GM12878 (cell line): ENCODE measurements at regions not wholly inside any gene's neighbourhood (a gene's known extent, or its start where the extent isn't known, plus 50 kb on each side); places are given as distances from the start of the nearest gene placed in this dataset.
"Not testable (repeated sequence)": the region's sequence is repeated elsewhere in the genome, so short reads cannot be mapped to it uniquely, and the experiment has no call there.

Source experiments
- ATAC-seq: fragments of 200-7000 bp; cut with Tn5 transposase; 3 replicates; pipeline ENCODE4 v1.9.1; 2020; ENCODE audit warnings: mild to moderate bottlenecking, moderate library complexity
- BruUV-seq: library from RNA; stranded (reverse); fragments of 400-500 nt; replicated peaks from 2 replicates; lab custom pipeline; 2021; lab: Mats Ljungman, UMichigan
- CTCF ChIA-PET: fragments of 300-600 bp; sonication (Branson Sonifier 250); formaldehyde crosslinking; extraction: SDS; loops from one replicate; lab custom pipeline; 2021; ENCODE audit warnings: inconsistent platforms; lab: Yijun Ruan, JAX
- POLR2A ChIA-PET: fragments of 350-600 bp; formaldehyde crosslinking; extraction: SDS; loops from one replicate; lab custom pipeline; 2021; ENCODE audit warnings: inconsistent platforms; lab: Charles Lee
- RAD21 ChIA-PET: fragments of 300-600 bp; sonication (Branson Sonifier 250); formaldehyde crosslinking; loops from one replicate; lab custom pipeline; 2023; ENCODE audit warnings: antibody characterized with exemption; ENCODE audit not compliant: unreplicated experiment; lab: Charles Lee
- SMC1A ChIA-PET: fragments of 300-600 bp; sonication (Branson Sonifier 250); formaldehyde crosslinking; loops from one replicate; lab custom pipeline; 2023; ENCODE audit not compliant: unreplicated experiment, uncharacterized antibody; lab: Charles Lee
- DNase-seq: peaks from one replicate; pipeline ENCODE4 v3.0.0-alpha.2; 2011; ENCODE audit warnings: low read depth, low spot score
- FAIRE-seq: peaks from 3 replicates; lab custom pipeline; 2011; peaks lifted over from hg19 to GRCh38; lab: Jason Lieb, UNC
- H2AFZ ChIP-seq: 2 replicates; pipeline ENCODE4 v1.6.0; 2011; ENCODE audit warnings: low read depth, low read length, control low read depth; ENCODE audit not compliant: control insufficient read depth
- H3K27ac ChIP-seq: 2 replicates; pipeline ENCODE4 v1.5.1; 2011; ENCODE audit warnings: control low read depth; ENCODE audit not compliant: control insufficient read depth, insufficient read depth
- H3K27me3 ChIP-seq, 2 experiments: replicated peaks in 1 of 2; 2 replicates each; pipeline versions ENCODE4 v1.6.0 to v1.6.1; 2011; ENCODE audit warnings: low read length in 1 of 2; ENCODE audit not compliant: control insufficient read depth in 2 of 2, insufficient read depth in 2 of 2
- H3K36me3 ChIP-seq, 2 experiments: 2 replicates each; pipeline ENCODE4 v1.5.1; 2011; ENCODE audit warnings: low read length in 1 of 2; ENCODE audit not compliant: control insufficient read depth in 2 of 2, insufficient read depth in 2 of 2
- H3K4me1 ChIP-seq: 2 replicates; pipeline ENCODE4 v1.6.1; 2011; ENCODE audit warnings: mild to moderate bottlenecking, low read length, moderate library complexity, mixed read lengths; ENCODE audit not compliant: control insufficient read depth, insufficient read depth
- H3K4me2 ChIP-seq: 2 replicates; pipeline ENCODE4 v1.6.0; 2011; ENCODE audit warnings: control low read depth; ENCODE audit not compliant: control insufficient read depth, insufficient read depth
- H3K4me3 ChIP-seq: fragments of 200-600 bp; sonication (generic); 2 replicates; pipeline ENCODE4 v1.5.1; 2016
- H3K79me2 ChIP-seq: 2 replicates; pipeline ENCODE4 v1.6.0; 2011; ENCODE audit warnings: low read length; ENCODE audit not compliant: control insufficient read depth, insufficient read depth
- H3K9ac ChIP-seq: 2 replicates; pipeline ENCODE4 v1.8.0; 2011; ENCODE audit warnings: low read length, control low read depth, mixed read lengths; ENCODE audit not compliant: control insufficient read depth, insufficient read depth
- H3K9me3 ChIP-seq: replicated peaks from 3 replicates; pipeline ENCODE4 v1.5.1; 2011; ENCODE audit warnings: mild to moderate bottlenecking, low read length; ENCODE audit not compliant: control insufficient read depth, insufficient read depth
- H4K20me1 ChIP-seq: 2 replicates; pipeline ENCODE4 v1.6.0; 2011; ENCODE audit not compliant: control insufficient read depth, insufficient read depth
- FOS ChIP-seq: IDR thresholded peaks from 3 replicates; pipeline ENCODE4 v1.6.1; 2011; ENCODE audit warnings: borderline replicate concordance; ENCODE audit not compliant: insufficient read length; ENCODE audit errors: extremely low read depth
- FOXM1 ChIP-seq: IDR thresholded peaks from 2 replicates; pipeline ENCODE4 v1.6.1; 2012; ENCODE audit warnings: low read depth, mild to moderate bottlenecking, inconsistent platforms, low read length, moderate library complexity
- IKZF2 ChIP-seq, 2 experiments: fragments of 450-650 bp; IDR thresholded peaks; 2 replicates each; pipeline ENCODE4 v1.6.1; 2017; ENCODE audit warnings: mild to moderate bottlenecking in 2 of 2, moderate library complexity in 2 of 2
- KAT2A ChIP-seq: conservative IDR thresholded peaks from 2 replicates; pipeline ENCODE4 v1.6.1; 2011; ENCODE audit warnings: low read depth, low read length; ENCODE audit not compliant: control insufficient read depth
- MXI1 ChIP-seq: fragments of 150-350 bp; IDR thresholded peaks from 2 replicates; pipeline ENCODE4 v1.6.1; 2011; ENCODE audit warnings: low read depth, mild to moderate bottlenecking, inconsistent platforms, low read length, improper control_type of control experiment
- PKNOX1 ChIP-seq: fragments of 450-650 bp; IDR thresholded peaks from 2 replicates; pipeline ENCODE4 v1.6.1; 2016; ENCODE audit warnings: mild to moderate bottlenecking
- POLR2AphosphoS2 ChIP-seq: IDR thresholded peaks from 2 replicates; pipeline ENCODE4 v1.6.1; 2011; ENCODE audit warnings: low read depth, mild to moderate bottlenecking, low read length, improper control_type of control experiment, moderate library complexity
- RAD21 ChIP-seq: IDR thresholded peaks from 2 replicates; pipeline ENCODE4 v1.6.1; 2011; ENCODE audit warnings: mild to moderate bottlenecking, low read depth, low read length, moderate library complexity; ENCODE audit not compliant: insufficient read depth
- SMAD5 ChIP-seq: IDR thresholded peaks from 2 replicates; pipeline ENCODE4 v1.6.1; 2016; ENCODE audit warnings: antibody characterized with exemption, low read depth
- SREBF1 ChIP-seq: IDR thresholded peaks from 2 replicates; pipeline ENCODE4 v1.6.1; 2012; ENCODE audit warnings: mild to moderate bottlenecking, low read length
- YBX1 ChIP-seq: fragments of 450-650 bp; IDR thresholded peaks from 2 replicates; pipeline ENCODE4 v1.6.1; 2016; ENCODE audit warnings: antibody characterized with exemption
- ZBTB40 ChIP-seq: fragments of 450-650 bp; IDR thresholded peaks from 2 replicates; pipeline ENCODE4 v1.6.1; 2016; ENCODE audit warnings: mild to moderate bottlenecking, moderate library complexity, borderline replicate concordance
- ZNF24 ChIP-seq: fragments of 450-650 bp; IDR thresholded peaks from 2 replicates; pipeline ENCODE4 v1.6.1; 2017; ENCODE audit warnings: antibody characterized with exemption, mild to moderate bottlenecking
- ZSCAN29 ChIP-seq: fragments of 450-650 bp; IDR thresholded peaks from 2 replicates; pipeline ENCODE4 v1.6.1; 2017; ENCODE audit warnings: mild to moderate bottlenecking, moderate library complexity
- WGBS: methylation state at CpG from one replicate; pipeline ENCODE4 v1.1.6; 2016; ENCODE audit warnings: low lambda C conversion rate; ENCODE audit not compliant: insufficient replicate concordance, insufficient coverage; ENCODE audit errors: missing lambda C conversion rate; 5-methylcytosine and 5-hydroxymethylcytosine counted together
- in situ Hi-C: fragments of 300-500 bp; cut with MboI; formaldehyde crosslinking; loops from 9 replicates; pipeline ENCODE4 v1.14.3; 2018; ENCODE audit warnings: mixed read lengths
- intact Hi-C: fragments of 100-400 bp; cut with micrococcal nuclease; formaldehyde crosslinking; loops from one replicate; pipeline ENCODE4 v1.14.2; 2022; ENCODE audit not compliant: unreplicated experiment

GRCh38 chr2:105477050-105477620 is 78.3 kb upstream of the FHL2 start:
- H3K9ac ChIP-seq, H3K79me2 ChIP-seq, POLR2A ChIA-PET, H3K27me3 ChIP-seq, H3K27ac ChIP-seq, H4K20me1 ChIP-seq, H3K4me3 ChIP-seq, H3K9me3 ChIP-seq, CTCF ChIA-PET, H3K36me3 ChIP-seq, FAIRE-seq, DNase-seq, BruUV-seq, H2AFZ ChIP-seq, RAD21 ChIA-PET, H3K4me1 ChIP-seq, H3K4me2 ChIP-seq, intact Hi-C loops, SMC1A ChIA-PET, in situ Hi-C loops, ATAC-seq: not testable (repeated sequence)
- 49% methylated on average over 8 of the region's 10 CpGs for WGBS

DNA sequence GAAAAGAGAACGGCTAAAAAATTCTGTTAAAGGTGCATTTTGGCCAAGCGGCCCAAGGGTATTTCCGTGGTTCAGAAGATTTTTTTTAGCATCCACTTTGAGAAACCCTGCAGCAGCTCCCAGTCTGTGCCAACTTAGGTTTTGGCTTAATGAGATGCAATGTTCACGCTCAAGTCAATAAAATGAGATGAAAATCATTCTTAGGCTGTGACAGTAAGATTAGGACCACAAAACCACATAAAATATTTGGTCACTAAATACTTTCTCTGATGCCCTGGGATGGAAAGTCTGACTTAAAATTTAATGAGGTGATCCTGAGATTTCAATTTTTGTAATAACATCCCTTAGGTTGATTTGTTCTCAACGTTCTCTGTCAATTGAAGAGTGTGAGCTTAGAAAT is 74.2 kb upstream of the FHL2 start:
- ATAC-seq: no peak
- TF ChIP-seq MXI1 (no peak), SREBF1 (no peak), ZSCAN29 (no peak), IKZF2 (IDR thresholded peaks at IDR 0.05) (no peak), FOS (no peak), RAD21 (no peak), PKNOX1 (no peak), SMAD5 (no peak), POLR2AphosphoS2 (no peak), ZBTB40 (no peak), FOXM1 (no peak), KAT2A (no peak), YBX1 (no peak), ZNF24 (no peak)

More for the DNA sequence above, 74.2 kb upstream of the FHL2 start:
- in situ Hi-C loops (no loop called here), intact Hi-C loops (no loop called here)
- no peaks in the 10 kb centered on the region for H3K4me1 ChIP-seq
- no peak overlapping the region for H3K27ac ChIP-seq
- H3K4me2 ChIP-seq: no peak overlapping the region
- no peaks in the 10 kb centered on the region for H3K36me3 ChIP-seq
- FAIRE-seq: no peak
- SMC1A ChIA-PET: interaction anchor here (1.5 kb wide), 1 partner anchor 10 kb away, joined by 3 read pairs; no protein-coding TSS in a partner anchor
- no TSS peak for BruUV-seq
- no peaks in the 10 kb centered on the region for H3K9me3 ChIP-seq
- H4K20me1 ChIP-seq: no peaks in the 10 kb centered on the region
- RAD21 ChIA-PET: no interaction called here
- WGBS: 11% methylated on average over 5 of the region's 5 CpGs
- H3K9ac ChIP-seq: no peak overlapping the region
- DNase-seq: no peak
- H3K79me2 ChIP-seq: no peaks in the 10 kb centered on the region
- H3K4me3 ChIP-seq: no peak overlapping the region
- H2AFZ ChIP-seq: no peak overlapping the region
- peaks cover 0 to 4% of the 10 kb centered on the region in 2 experiments; a peak in 2 of 4 replicates for H3K27me3 ChIP-seq
- POLR2A ChIA-PET: no interaction called here
- CTCF ChIA-PET: interaction anchor here (0.9 kb wide), 1 partner anchor 42 kb away, joined by 3 read pairs; no protein-coding TSS in a partner anchor
